ENCODE measurements at regions not wholly inside any gene's neighbourhood (a gene's known extent, or its start where the extent isn't known, plus 50 kb on each side); places are given as distances from the start of the nearest gene placed in this dataset.

GRCh38 chr4:10276152-10276551 lies 159.6 kb upstream of the WDR1 start:
- TF ChIP-seq CTCF (IDR thresholded peaks at IDR 0.05; ENCODE audit: extremely low read depth, low read depth, low read length): no peak
- Histone ChIP-seq H3K4me2 (ENCODE audit: insufficient read depth, low read length) (no peak overlapping the region), H3K4me1 (ENCODE audit: insufficient read depth, low read length) (peaks cover 4% of the 10 kb centered on the region), H3K27me3 (ENCODE audit: insufficient read depth, low read length) (no peaks in the 10 kb centered on the region), H3K27ac (ENCODE audit: low read depth, low read length) (no peak overlapping the region), H3K36me3 (ENCODE audit: insufficient read depth, low read length) (no peaks in the 10 kb centered on the region), H2AFZ (ENCODE audit: low read length) (no peak overlapping the region), H3K79me2 (ENCODE audit: insufficient read depth, low read length) (no peaks in the 10 kb centered on the region), H3K9me3 (ENCODE audit: low read depth, low read length) (no peaks in the 10 kb centered on the region), H4K20me1 (ENCODE audit: insufficient read depth, low read length) (no peaks in the 10 kb centered on the region), H3K4me3 (ENCODE audit: insufficient read depth, low read length) (no peak overlapping the region)
- no peak for DNase-seq (ENCODE audit: insufficient read length, low spot score, missing footprints)

- Histone ChIP-seq H3K36me3 (ENCODE audit: insufficient read depth, low read length) (no peaks in the 10 kb centered on the region), H3K4me1 (ENCODE audit: insufficient read depth, low read length) (peaks cover 4% of the 10 kb centered on the region), H3K4me2 (ENCODE audit: insufficient read depth, low read length) (no peak overlapping the region), H2AFZ (ENCODE audit: low read length) (no peak overlapping the region), H3K27ac (ENCODE audit: low read depth, low read length) (no peak overlapping the region), H3K9me3 (ENCODE audit: low read depth, low read length) (no peaks in the 10 kb centered on the region), H3K4me3 (ENCODE audit: insufficient read depth, low read length) (no peak overlapping the region), H3K27me3 (ENCODE audit: insufficient read depth, low read length) (no peaks in the 10 kb centered on the region), H4K20me1 (ENCODE audit: insufficient read depth, low read length) (no peaks in the 10 kb centered on the region), H3K79me2 (ENCODE audit: insufficient read depth, low read length) (no peaks in the 10 kb centered on the region)
- DNase-seq (ENCODE audit: insufficient read length, low spot score, missing footprints): no peak
- TF ChIP-seq CTCF (IDR thresholded peaks at IDR 0.05; ENCODE audit: extremely low read depth, low read depth, low read length): no peak
Measured at GRCh38 chr4:10275696-10276095, 159.1 kb upstream of the WDR1 start.

- Histone ChIP-seq H3K4me3 (ENCODE audit: insufficient read depth, low read length) (no peak overlapping the region), H3K27ac (ENCODE audit: low read depth, low read length) (no peak overlapping the region), H3K9me3 (ENCODE audit: low read depth, low read length) (no peaks in the 10 kb centered on the region), H3K79me2 (ENCODE audit: insufficient read depth, low read length) (no peaks in the 10 kb centered on the region), H3K4me2 (ENCODE audit: insufficient read depth, low read length) (no peak overlapping the region), H2AFZ (ENCODE audit: low read length) (no peak overlapping the region), H3K4me1 (ENCODE audit: insufficient read depth, low read length) (peaks cover 4% of the 10 kb centered on the region), H3K36me3 (ENCODE audit: insufficient read depth, low read length) (no peaks in the 10 kb centered on the region), H3K27me3 (ENCODE audit: insufficient read depth, low read length) (no peaks in the 10 kb centered on the region), H4K20me1 (ENCODE audit: insufficient read depth, low read length) (no peaks in the 10 kb centered on the region)
- DNase-seq (ENCODE audit: insufficient read length, low spot score, missing footprints): no peak
- TF ChIP-seq CTCF (IDR thresholded peaks at IDR 0.05; ENCODE audit: extremely low read depth, low read depth, low read length): no peak
Measured at GRCh38 chr4:10273030-10273429, 156.4 kb upstream of the WDR1 start.

GRCh38 chr4:10272511-10272910 lies 155.9 kb upstream of the WDR1 start:
- Histone ChIP-seq H3K4me3 (ENCODE audit: insufficient read depth, low read length) (no peak overlapping the region), H3K36me3 (ENCODE audit: insufficient read depth, low read length) (no peaks in the 10 kb centered on the region), H2AFZ (ENCODE audit: low read length) (no peak overlapping the region)

More at GRCh38 chr4:10272511-10272910, 155.9 kb upstream of the WDR1 start:
- DNase-seq (ENCODE audit: insufficient read length, low spot score, missing footprints): no peak
- Histone ChIP-seq H3K79me2 (ENCODE audit: insufficient read depth, low read length) (no peaks in the 10 kb centered on the region), H3K9me3 (ENCODE audit: low read depth, low read length) (no peaks in the 10 kb centered on the region), H3K27me3 (ENCODE audit: insufficient read depth, low read length) (no peaks in the 10 kb centered on the region), H4K20me1 (ENCODE audit: insufficient read depth, low read length) (no peaks in the 10 kb centered on the region), H3K27ac (ENCODE audit: low read depth, low read length) (no peak overlapping the region), H3K4me1 (ENCODE audit: insufficient read depth, low read length) (peaks cover 4% of the 10 kb centered on the region), H3K4me2 (ENCODE audit: insufficient read depth, low read length) (no peak overlapping the region)
- no peak for TF ChIP-seq CTCF (IDR thresholded peaks at IDR 0.05; ENCODE audit: extremely low read depth, low read depth, low read length)

Measured in osteoblast (primary cell).